HG03159 (cell line): ENCODE measurements at regions not wholly inside any gene's neighbourhood (a gene's known extent, or its start where the extent isn't known, plus 50 kb on each side); places are given as distances from the start of the nearest gene placed in this dataset.

Source experiments
- ATAC-seq: cut with Tn5 transposase; IDR thresholded peaks from one replicate; pipeline ENCODE4 v1.9.1; 2021; ENCODE audit warnings: mild to moderate bottlenecking, moderate library complexity; ENCODE audit not compliant: unreplicated experiment

- no peak for ATAC-seq
These were observed 135.7 kb upstream of the IL12A start for GRCh38 chr3:159852821-159853505.

GRCh38 chr3:159853506-159853864 is 135.2 kb upstream of the IL12A start:
- ATAC-seq = no peak

GRCh38 chr3:159854500-159855124 is 134.0 kb upstream of the IL12A start:
- no peak for ATAC-seq

GRCh38 chr3:159855599-159856346 is 132.9 kb upstream of the IL12A start:
- ATAC-seq = no peak

- no peak for ATAC-seq
These were observed 132.0 kb upstream of the IL12A start for GRCh38 chr3:159856590-159857104.

- ATAC-seq = no peak
These were observed 130.8 kb upstream of the IL12A start for GRCh38 chr3:159857840-159858239.

- ATAC-seq = no peak
These were observed 130.0 kb upstream of the IL12A start for GRCh38 chr3:159858650-159859049.

- no peak for ATAC-seq
These were observed 129.2 kb upstream of the IL12A start for GRCh38 chr3:159859424-159859823.

- no peak for ATAC-seq
These were observed 128.8 kb upstream of the IL12A start for GRCh38 chr3:159859836-159860235.

GRCh38 chr3:159860269-159861116 is 128.1 kb upstream of the IL12A start:
- peak; percentile 41 for ATAC-seq

GRCh38 chr3:159861369-159861987 is 127.2 kb upstream of the IL12A start:
- ATAC-seq = peak; percentile 73

- no peak for ATAC-seq
These were observed 123.5 kb upstream of the IL12A start for GRCh38 chr3:159865041-159865579.

GRCh38 chr3:159866201-159866746 is 122.4 kb upstream of the IL12A start:
- ATAC-seq = no peak

- no peak for ATAC-seq
These were observed 121.3 kb upstream of the IL12A start for GRCh38 chr3:159867372-159867771.

GRCh38 chr3:159870723-159871122 is 117.9 kb upstream of the IL12A start:
- ATAC-seq = no peak

- no peak for ATAC-seq
These were observed 116.1 kb upstream of the IL12A start for GRCh38 chr3:159872374-159873109.

- ATAC-seq = no peak
These were observed 113.5 kb upstream of the IL12A start for GRCh38 chr3:159875116-159875515.

GRCh38 chr3:159877924-159878323 is 110.7 kb upstream of the IL12A start:
- ATAC-seq = no peak

- no peak for ATAC-seq
These were observed 109.5 kb upstream of the IL12A start for GRCh38 chr3:159879146-159879545.
